ENCODE measurements at regions not wholly inside any gene's neighbourhood (a gene's known extent, or its start where the extent isn't known, plus 50 kb on each side); places are given as distances from the start of the nearest gene placed in this dataset.
A peak's percentile ranks its signal among the peaks of the same experiment; 100 is the strongest.

DNA sequence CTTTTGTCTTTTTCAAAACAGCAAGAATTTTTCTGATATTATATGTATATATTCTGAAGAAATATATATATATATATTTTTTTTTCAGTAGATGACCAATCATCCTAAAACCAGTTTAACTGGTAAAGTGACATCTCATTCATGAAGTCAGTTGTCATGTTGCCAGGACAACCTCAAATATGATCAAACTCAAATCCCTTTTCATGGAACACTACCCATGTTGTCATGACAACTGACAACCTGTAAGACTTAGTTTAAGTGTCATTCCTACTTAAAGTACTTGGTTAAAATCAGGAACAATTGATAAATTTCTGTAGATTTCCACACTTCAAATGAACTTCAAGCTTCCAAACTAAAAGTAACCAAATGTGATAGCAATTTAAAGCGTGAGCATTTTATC lies 101.8 kb upstream of the ERBB4 start:
- TF ChIP-seq EZH2phosphoT487 (IDR thresholded peaks at IDR 0.05; ENCODE audit: borderline replicate concordance, low read length) (no peak), CTCF (conservative IDR thresholded peaks at IDR 0.05; ENCODE audit: low read depth, low read length) (no peak), EZH2 (IDR thresholded peaks at IDR 0.05; ENCODE audit: low read length, unreplicated experiment) (no peak)
- Histone ChIP-seq H4K20me1 (ENCODE audit: low read length) (no peaks in the 10 kb centered on the region), H3K4me1 (ENCODE audit: insufficient read depth, low read length) (peaks cover 24% of the 10 kb centered on the region), H3K27ac (ENCODE audit: low read length) (peak overlapping the region; percentile 55; the same call in 1 of the 2 replicates), H3K9ac (ENCODE audit: low read length) (no peak overlapping the region), H2AFZ (ENCODE audit: low read length) (no peak overlapping the region), H3K27me3 (ENCODE audit: low read length) (no peaks in the 10 kb centered on the region), H3K9me2 (replicated peaks; ENCODE audit: low read length) (no peaks in the 10 kb centered on the region), H3F3A (ENCODE audit: low read length, unreplicated experiment) (no peaks in the 10 kb centered on the region), H3K79me2 (ENCODE audit: low read length) (no peaks in the 10 kb centered on the region), H3K4me2 (ENCODE audit: low read length) (peak overlapping the region; percentile 57), H3K4me3 (ENCODE audit: low read length) (no peak overlapping the region), H3K9me3 (ENCODE audit: low read length) (no peaks in the 10 kb centered on the region), H3K36me3 (ENCODE audit: low read depth, low read length) (no peaks in the 10 kb centered on the region)
- ChIA-PET POLR2A (ENCODE audit: unreplicated experiment) (no interaction called here), CTCF (no interaction called here)
- intact Hi-C loops (cut with micrococcal nuclease) = no loop called here
- ATAC-seq (no peak), DNase-seq (peak; percentile 93)
- BruUV-seq (replicated peaks) = no TSS peak

DNA sequence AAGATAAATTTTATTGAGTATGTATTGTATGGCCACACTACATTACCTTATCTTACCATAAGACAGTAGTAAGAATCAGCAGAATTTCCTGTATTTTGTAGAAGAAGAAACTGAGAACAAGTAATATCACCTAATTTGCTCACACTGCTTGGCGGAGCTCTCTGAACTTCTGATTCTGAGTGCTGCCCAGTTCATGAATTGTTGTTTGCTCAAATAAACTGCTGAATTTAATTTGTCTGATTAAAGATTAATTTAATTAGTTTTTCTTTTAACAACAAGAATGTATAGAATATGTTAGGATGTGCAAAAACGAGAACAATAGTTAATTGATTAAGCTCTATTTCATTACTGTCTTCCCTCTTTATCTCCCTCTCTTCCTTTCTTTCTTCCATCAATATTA lies 100.1 kb upstream of the ERBB4 start:
- Histone ChIP-seq H3K4me1 (ENCODE audit: insufficient read depth, low read length) (peaks cover 15% of the 10 kb centered on the region), H3K79me2 (ENCODE audit: low read length) (no peaks in the 10 kb centered on the region), H4K20me1 (ENCODE audit: low read length) (no peaks in the 10 kb centered on the region), H3K4me2 (ENCODE audit: low read length) (no peak overlapping the region), H3K36me3 (ENCODE audit: low read depth, low read length) (no peaks in the 10 kb centered on the region), H3K9me3 (ENCODE audit: low read length) (no peaks in the 10 kb centered on the region), H3F3A (ENCODE audit: low read length, unreplicated experiment) (no peaks in the 10 kb centered on the region), H3K27me3 (ENCODE audit: low read length) (no peaks in the 10 kb centered on the region), H3K4me3 (ENCODE audit: low read length) (no peak overlapping the region), H3K9ac (ENCODE audit: low read length) (no peak overlapping the region), H3K9me2 (replicated peaks; ENCODE audit: low read length) (no peaks in the 10 kb centered on the region), H3K27ac (ENCODE audit: low read length) (no peak overlapping the region), H2AFZ (ENCODE audit: low read length) (no peak overlapping the region)
- DNase-seq (no peak), ATAC-seq (no peak)
- intact Hi-C loops (cut with micrococcal nuclease) = no loop called here
- ChIA-PET POLR2A (ENCODE audit: unreplicated experiment) (no interaction called here), CTCF (no interaction called here)
- BruUV-seq (replicated peaks) = no TSS peak
- no peak for TF ChIP-seq EZH2 (IDR thresholded peaks at IDR 0.05; ENCODE audit: low read length, unreplicated experiment)
- TF ChIP-seq CTCF (conservative IDR thresholded peaks at IDR 0.05; ENCODE audit: low read depth, low read length) = no peak
- TF ChIP-seq EZH2phosphoT487 (IDR thresholded peaks at IDR 0.05; ENCODE audit: borderline replicate concordance, low read length) = no peak

DNA sequence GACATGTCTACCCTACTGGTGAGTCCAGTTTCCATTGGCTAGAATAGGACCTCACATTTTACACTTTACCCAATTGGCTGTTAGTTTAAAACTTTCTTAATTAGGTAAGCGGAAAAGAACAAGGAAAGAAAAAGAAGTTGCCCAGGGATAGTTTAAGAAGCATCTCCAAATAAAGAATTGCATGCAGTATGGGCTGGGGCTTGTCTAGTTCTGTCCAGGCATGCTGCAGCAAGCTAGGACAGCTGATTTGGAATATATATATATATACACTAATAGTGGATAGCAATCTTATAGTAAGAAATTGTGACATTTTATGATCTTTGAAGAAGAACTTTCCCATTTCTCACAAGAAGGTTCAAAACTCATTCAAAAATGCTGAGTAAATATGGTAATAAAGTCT lies 90.0 kb upstream of the ERBB4 start:
- Histone ChIP-seq H3F3A (ENCODE audit: low read length, unreplicated experiment) (no peaks in the 10 kb centered on the region), H3K9ac (ENCODE audit: low read length) (no peak overlapping the region), H3K4me2 (ENCODE audit: low read length) (no peak overlapping the region), H3K4me3 (ENCODE audit: low read length) (no peak overlapping the region), H3K27me3 (ENCODE audit: low read length) (no peaks in the 10 kb centered on the region), H3K27ac (ENCODE audit: low read length) (no peak overlapping the region), H3K9me2 (replicated peaks; ENCODE audit: low read length) (no peaks in the 10 kb centered on the region), H2AFZ (ENCODE audit: low read length) (no peak overlapping the region), H3K79me2 (ENCODE audit: low read length) (no peaks in the 10 kb centered on the region), H3K36me3 (ENCODE audit: low read depth, low read length) (no peaks in the 10 kb centered on the region), H3K9me3 (ENCODE audit: low read length) (no peaks in the 10 kb centered on the region), H3K4me1 (ENCODE audit: insufficient read depth, low read length) (no peaks in the 10 kb centered on the region), H4K20me1 (ENCODE audit: low read length) (no peaks in the 10 kb centered on the region)
- TF ChIP-seq EZH2 (IDR thresholded peaks at IDR 0.05; ENCODE audit: low read length, unreplicated experiment) = no peak
- no peak for TF ChIP-seq CTCF (conservative IDR thresholded peaks at IDR 0.05; ENCODE audit: low read depth, low read length)
- TF ChIP-seq EZH2phosphoT487 (IDR thresholded peaks at IDR 0.05; ENCODE audit: borderline replicate concordance, low read length) = no peak
- intact Hi-C loops (cut with micrococcal nuclease) = no loop called here
- POLR2A ChIA-PET (ENCODE audit: unreplicated experiment) = no interaction called here
- CTCF ChIA-PET = no interaction called here
- no TSS peak for BruUV-seq (replicated peaks)
- no peak for ATAC-seq
- DNase-seq = no peak

Data from PC-3 (cell line).